D721Med (cell line): ENCODE measurements at regions not wholly inside any gene's neighbourhood (a gene's known extent, or its start where the extent isn't known, plus 50 kb on each side); places are given as distances from the start of the nearest gene placed in this dataset.

Experiments
- DNase-seq: peaks from one replicate; pipeline ENCODE4 v3.0.0; 2011; ENCODE audit warnings: low spot score; ENCODE audit not compliant: insufficient read length
- FAIRE-seq: peaks from 2 replicates; lab custom pipeline; 2011; peaks lifted over from hg19 to GRCh38; lab: Jason Lieb, UNC
- CTCF ChIP-seq: IDR thresholded peaks from 2 replicates; pipeline ENCODE4 v1.5.1; 2012; ENCODE audit warnings: mild to moderate bottlenecking, control low read depth; ENCODE audit not compliant: insufficient read depth; ENCODE audit errors: missing control alignments

- FAIRE-seq (no peak), DNase-seq (no peak)
- no peak for TF ChIP-seq CTCF
Observed at GRCh38 chr17:71914812-71915211, 206.0 kb upstream of the SOX9 start.

- FAIRE-seq (no peak), DNase-seq (no peak)
- no peak for TF ChIP-seq CTCF
Observed at GRCh38 chr17:71917715-71918114, 203.1 kb upstream of the SOX9 start.

- FAIRE-seq (no peak), DNase-seq (no peak)
- TF ChIP-seq CTCF, result no peak
Observed at GRCh38 chr17:71919186-71919585, 201.6 kb upstream of the SOX9 start.

GRCh38 chr17:71919896-71920295 lies 200.9 kb upstream of the SOX9 start:
- FAIRE-seq (no peak), DNase-seq (no peak)
- TF ChIP-seq CTCF, result no peak

GRCh38 chr17:71921796-71922195 lies 199.0 kb upstream of the SOX9 start:
- no peak for TF ChIP-seq CTCF
- FAIRE-seq (no peak), DNase-seq (no peak)

GRCh38 chr17:71922439-71922838 lies 198.4 kb upstream of the SOX9 start:
- TF ChIP-seq CTCF, result no peak
- FAIRE-seq (no peak), DNase-seq (no peak)

- TF ChIP-seq CTCF, result no peak
- FAIRE-seq (no peak), DNase-seq (no peak)
Observed at GRCh38 chr17:71926746-71927398, 193.9 kb upstream of the SOX9 start.
